Tibial artery (tissue), 4 donors: ENCODE measurements at regions not wholly inside any gene's neighbourhood (a gene's known extent, or its start where the extent isn't known, plus 50 kb on each side); places are given as distances from the start of the nearest gene placed in this dataset.

ENCODE experiments used
- DNase-seq, 2 donors: peaks; one replicate each; pipeline ENCODE4 v3.0.0-alpha.2; 2019
- H3K27ac ChIP-seq, 2 donors: fragments of 200-600 bp; sonication (generic) in 1 of 2; 1 replicate in 1 of 2; 2 replicates in 1 of 2; pipeline ENCODE4 v1.5.1; 2018 to 2019; ENCODE audit warnings: mild to moderate bottlenecking in 1 of 2
- H3K27me3 ChIP-seq, 2 donors: fragments of 200-600 bp; sonication (generic) in 1 of 2; one replicate each; pipeline versions ENCODE4 v1.5.1 to v1.6.0; 2016 to 2019
- H3K36me3 ChIP-seq, 3 donors: fragments of 200-600 bp; sonication (generic) in 2 of 3; one replicate each; pipeline ENCODE4 v1.5.1; 2016 to 2019; ENCODE audit warnings: mild to moderate bottlenecking in 2 of 3
- H3K4me1 ChIP-seq, 4 donors: fragments of 200-600 bp; sonication (generic) in 2 of 4; 1 replicate in 3 of 4; 2 replicates in 1 of 4; pipeline ENCODE4 v1.5.1; 2016 to 2019
- H3K4me3 ChIP-seq, 2 donors: fragments of 200-600 bp; sonication (generic) in 1 of 2; 1 replicate in 1 of 2; 2 replicates in 1 of 2; pipeline ENCODE4 v1.5.1; 2018 to 2019; ENCODE audit warnings: mild to moderate bottlenecking in 2 of 2
- H3K9me3 ChIP-seq, 3 donors: fragments of 200-600 bp; sonication (generic) in 1 of 3; one replicate each; pipeline ENCODE4 v1.5.1; 2016 to 2019
- intact Hi-C: fragments of 100-400 bp; cut with DNase I; formaldehyde crosslinking; loops from one replicate; pipeline ENCODE4 v1.15.0; 2023; ENCODE audit warnings: low total_unique reads
- TF ChIP-seq, protein P1 (sequence below), 2 experiments: fragments of 200-600 bp in 1 of 2; fragments of 450-650 bp in 1 of 2; IDR thresholded peaks; one replicate each; pipeline ENCODE4 v1.5.1; 2017 to 2019; ENCODE audit warnings: antibody characterized with exemption in 2 of 2, mild to moderate bottlenecking in 1 of 2, moderate library complexity in 1 of 2

DNA sequence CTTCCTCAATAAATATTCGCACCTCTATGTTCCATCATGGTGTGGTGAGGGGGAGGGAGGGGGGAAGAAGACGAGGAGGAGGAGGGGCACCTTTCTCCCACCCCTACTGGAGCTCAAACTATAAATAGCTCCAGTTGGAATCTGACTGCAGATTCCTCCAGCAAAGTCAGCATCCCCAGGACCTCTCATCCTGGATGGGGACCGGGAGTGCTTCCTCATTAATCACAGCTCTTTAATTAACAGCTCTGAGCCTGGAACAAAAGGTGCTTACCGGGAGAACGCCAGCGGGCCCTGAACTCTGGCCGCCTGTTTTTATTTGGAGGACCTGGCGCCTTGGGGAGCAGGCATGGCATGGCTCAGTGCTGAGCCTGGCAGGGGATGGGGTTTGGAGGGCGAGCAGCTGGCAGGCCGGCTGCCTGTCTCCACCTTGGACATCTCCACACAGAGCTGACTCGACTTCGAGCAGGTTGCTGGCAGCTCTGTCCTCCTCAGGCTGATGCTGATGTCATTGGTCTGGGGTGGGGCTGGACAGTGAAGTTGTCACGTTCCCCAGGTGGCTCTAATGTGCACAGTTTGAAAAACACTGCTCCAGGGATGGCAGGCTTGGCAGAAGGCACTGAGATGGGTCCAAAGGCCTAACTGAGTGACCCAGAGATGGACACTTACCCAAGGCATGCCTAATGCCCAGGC lies 180.4 kb downstream of the DHX35 start:
- Histone ChIP-seq H3K4me1 (no peaks in the 10 kb centered on the region), H3K27ac (no peak overlapping the region), H3K36me3 (no peaks in the 10 kb centered on the region), H3K9me3 (no peaks in the 10 kb centered on the region), H3K4me3 (no peak overlapping the region), H3K27me3 (peaks cover 0 to 10% of the 10 kb centered on the region in 2 donors)
- TF ChIP-seq, protein P1, sequence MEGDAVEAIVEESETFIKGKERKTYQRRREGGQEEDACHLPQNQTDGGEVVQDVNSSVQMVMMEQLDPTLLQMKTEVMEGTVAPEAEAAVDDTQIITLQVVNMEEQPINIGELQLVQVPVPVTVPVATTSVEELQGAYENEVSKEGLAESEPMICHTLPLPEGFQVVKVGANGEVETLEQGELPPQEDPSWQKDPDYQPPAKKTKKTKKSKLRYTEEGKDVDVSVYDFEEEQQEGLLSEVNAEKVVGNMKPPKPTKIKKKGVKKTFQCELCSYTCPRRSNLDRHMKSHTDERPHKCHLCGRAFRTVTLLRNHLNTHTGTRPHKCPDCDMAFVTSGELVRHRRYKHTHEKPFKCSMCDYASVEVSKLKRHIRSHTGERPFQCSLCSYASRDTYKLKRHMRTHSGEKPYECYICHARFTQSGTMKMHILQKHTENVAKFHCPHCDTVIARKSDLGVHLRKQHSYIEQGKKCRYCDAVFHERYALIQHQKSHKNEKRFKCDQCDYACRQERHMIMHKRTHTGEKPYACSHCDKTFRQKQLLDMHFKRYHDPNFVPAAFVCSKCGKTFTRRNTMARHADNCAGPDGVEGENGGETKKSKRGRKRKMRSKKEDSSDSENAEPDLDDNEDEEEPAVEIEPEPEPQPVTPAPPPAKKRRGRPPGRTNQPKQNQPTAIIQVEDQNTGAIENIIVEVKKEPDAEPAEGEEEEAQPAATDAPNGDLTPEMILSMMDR (IDR thresholded peaks at IDR 0.05) = no peak
- DNase-seq = no peak
- intact Hi-C loops = no loop called here

DNA sequence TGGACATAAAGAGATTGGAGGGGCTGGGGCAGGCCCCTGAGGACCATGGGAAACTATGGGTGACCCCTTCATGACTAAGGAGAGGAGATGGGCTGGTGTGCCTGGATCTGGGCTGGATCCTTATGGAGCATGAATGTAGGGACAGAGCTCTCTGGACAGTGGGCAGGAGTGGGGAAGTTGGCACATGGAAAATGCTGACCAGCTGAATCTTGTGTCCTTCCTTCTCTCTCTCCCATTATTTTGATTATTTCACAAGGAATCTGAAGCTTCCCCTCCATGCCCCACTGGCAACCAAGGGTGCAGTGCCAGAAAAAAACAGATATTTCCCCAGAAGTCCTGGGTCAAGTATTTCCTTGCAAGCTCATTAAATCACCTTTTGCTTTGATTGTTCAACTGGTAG lies 175.2 kb downstream of the DHX35 start:
- Histone ChIP-seq H3K27me3 (peaks cover 0 to 10% of the 10 kb centered on the region in 2 donors), H3K27ac (no peak overlapping the region), H3K4me1 (no peaks in the 10 kb centered on the region), H3K36me3 (no peaks in the 10 kb centered on the region), H3K4me3 (no peak overlapping the region), H3K9me3 (no peaks in the 10 kb centered on the region)
- no peak for DNase-seq
- TF ChIP-seq, protein P1 (IDR thresholded peaks at IDR 0.05) = no peak
- intact Hi-C loops = no loop called here

DNA sequence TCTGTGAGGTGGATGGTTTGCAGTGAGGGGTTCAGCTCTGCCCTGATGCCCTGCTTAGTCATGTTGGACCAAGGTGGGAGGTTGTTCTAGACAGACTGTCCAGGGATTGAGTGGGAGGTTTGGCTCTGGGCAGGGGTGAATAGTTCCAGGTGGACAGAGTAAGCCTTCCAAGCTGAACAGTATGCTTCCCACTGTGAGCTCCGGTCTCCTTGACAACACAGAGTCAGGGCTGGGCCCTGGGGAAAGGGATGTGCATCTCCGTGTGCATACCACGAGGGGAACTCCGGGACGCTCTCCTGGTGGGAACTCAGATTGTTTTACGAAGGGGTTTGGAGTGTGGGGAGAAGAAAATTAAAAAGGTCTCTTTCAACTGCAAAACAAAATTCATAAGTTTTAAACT lies 174.7 kb downstream of the DHX35 start:
- H3K27me3 ChIP-seq = peaks cover 0 to 10% of the 10 kb centered on the region in 2 donors
- H3K4me3 ChIP-seq = no peak overlapping the region
- intact Hi-C loops = no loop called here
- no peak overlapping the region for H3K27ac ChIP-seq
- no peaks in the 10 kb centered on the region for H3K36me3 ChIP-seq
- TF ChIP-seq, protein P1 (IDR thresholded peaks at IDR 0.05) = no peak
- H3K4me1 ChIP-seq = no peaks in the 10 kb centered on the region
- no peak for DNase-seq
- no peaks in the 10 kb centered on the region for H3K9me3 ChIP-seq

DNA sequence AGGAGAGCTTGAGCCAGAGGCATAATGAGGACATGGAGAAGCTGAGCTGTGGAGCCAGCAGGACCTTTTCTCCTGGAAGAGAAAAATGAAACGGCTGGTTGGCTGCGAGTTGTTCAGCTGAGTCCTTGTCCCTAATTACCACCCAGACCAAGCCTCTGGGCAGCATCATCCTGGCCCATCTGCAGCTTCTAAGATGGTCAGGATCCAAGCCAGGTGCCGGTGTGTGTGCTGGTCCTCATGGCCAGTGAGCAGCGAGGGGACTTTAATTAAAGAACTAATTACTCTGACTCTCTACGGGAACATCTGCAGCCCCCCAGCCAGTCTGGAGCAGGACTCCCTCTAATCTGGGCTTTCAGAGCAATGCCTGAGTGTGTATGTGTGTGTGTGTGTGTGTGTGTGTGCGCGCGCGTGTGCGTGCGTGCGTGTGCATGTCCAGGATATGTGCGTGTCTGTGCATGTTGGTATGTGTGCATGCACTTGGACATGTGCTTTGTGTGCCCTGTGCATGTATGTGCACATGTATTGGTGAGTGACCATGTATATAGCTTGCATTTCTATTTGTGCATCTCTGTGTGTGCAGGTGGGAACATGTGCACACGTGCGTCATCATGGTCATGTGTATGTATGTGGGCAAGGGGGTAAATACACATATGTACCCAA lies 173.9 kb downstream of the DHX35 start:
- Histone ChIP-seq H3K27ac (no peak overlapping the region), H3K36me3 (no peaks in the 10 kb centered on the region), H3K4me1 (no peaks in the 10 kb centered on the region), H3K9me3 (no peaks in the 10 kb centered on the region), H3K27me3 (peaks cover 0 to 10% of the 10 kb centered on the region in 2 donors), H3K4me3 (no peak overlapping the region)
- TF ChIP-seq, protein P1 (IDR thresholded peaks at IDR 0.05) = no peak
- intact Hi-C loops = no loop called here
- DNase-seq = no peak

DNA sequence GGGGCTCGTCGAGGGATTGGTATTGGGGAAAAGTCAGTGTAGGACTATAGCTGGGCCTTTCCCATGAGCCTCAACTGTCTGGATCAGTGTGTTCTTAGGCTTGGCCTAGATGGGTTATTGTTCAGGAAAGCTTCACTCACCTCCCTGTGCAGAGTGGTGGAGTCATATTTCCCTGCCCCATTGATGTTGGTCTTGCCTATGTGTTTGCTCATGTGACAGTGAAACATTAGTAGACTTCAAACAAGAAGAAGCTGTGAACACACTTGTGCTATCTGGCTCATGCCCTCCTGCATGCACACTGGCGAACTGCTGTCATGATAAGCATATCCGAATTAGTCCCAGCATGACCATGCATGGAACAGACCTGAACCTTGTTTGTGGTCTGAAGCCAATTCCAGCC lies 171.1 kb downstream of the DHX35 start:
- H3K4me1 ChIP-seq = no peaks in the 10 kb centered on the region
- no peaks in the 10 kb centered on the region for H3K9me3 ChIP-seq
- no peaks in the 10 kb centered on the region for H3K36me3 ChIP-seq
- no peak for DNase-seq
- H3K27me3 ChIP-seq = peaks cover 0 to 1% of the 10 kb centered on the region in 2 donors
- H3K27ac ChIP-seq = no peak overlapping the region
- TF ChIP-seq, protein P1 (IDR thresholded peaks at IDR 0.05) = no peak
- H3K4me3 ChIP-seq = no peak overlapping the region
- intact Hi-C loops = no loop called here
